GM12874 (cell line): ENCODE measurements at regions not wholly inside any gene's neighbourhood (a gene's known extent, or its start where the extent isn't known, plus 50 kb on each side); places are given as distances from the start of the nearest gene placed in this dataset.

Experiments used
- CTCF ChIP-seq: IDR thresholded peaks from 2 replicates; pipeline ENCODE4 v1.5.1; 2011; ENCODE audit warnings: low read depth, mild to moderate bottlenecking, control low read depth, low read length, moderate library complexity; ENCODE audit not compliant: insufficient read depth

- no peak for TF ChIP-seq CTCF
Observed at GRCh38 chr3:150253622-150254021, 154.5 kb upstream of the TSC22D2 start.

GRCh38 chr3:150252462-150252861 lies 155.6 kb upstream of the TSC22D2 start:
- no peak for TF ChIP-seq CTCF

GRCh38 chr3:150251187-150252062 lies 156.7 kb upstream of the TSC22D2 start:
- no peak for TF ChIP-seq CTCF

- TF ChIP-seq CTCF: no peak
Observed at GRCh38 chr3:150249779-150250470, 158.2 kb upstream of the TSC22D2 start.

GRCh38 chr3:150248888-150249681 lies 159.0 kb upstream of the TSC22D2 start:
- TF ChIP-seq CTCF: no peak

- TF ChIP-seq CTCF: no peak
Observed at GRCh38 chr3:150248116-150248887, 159.8 kb upstream of the TSC22D2 start.
